Activated T-cell treated with anti-CD3 and anti-CD28 coated beads, Interleukin-2, amount 50 U/mL, for 24 hours (primary cell): ENCODE measurements at regions not wholly inside any gene's neighbourhood (a gene's known extent, or its start where the extent isn't known, plus 50 kb on each side); places are given as distances from the start of the nearest gene placed in this dataset.

Experiments
- DNase-seq: peaks from one replicate; pipeline ENCODE4 v3.0.0-alpha.2; 2020
- H3K27ac Mint-ChIP-seq: 2 replicates; pipeline ENCODE4 v1.8.0; 2020; ENCODE audit warnings: mild to moderate bottlenecking, mixed read lengths
- H3K27me3 Mint-ChIP-seq: 2 replicates; pipeline ENCODE4 v1.8.0; 2020; ENCODE audit warnings: mixed read lengths
- H3K36me3 Mint-ChIP-seq: 2 replicates; pipeline ENCODE4 v1.8.0; 2020; ENCODE audit warnings: low read depth, mixed read lengths
- H3K4me1 Mint-ChIP-seq: 2 replicates; pipeline ENCODE4 v1.8.0; 2020; ENCODE audit warnings: low read depth, mixed read lengths
- H3K4me3 Mint-ChIP-seq: 2 replicates; pipeline ENCODE4 v1.8.0; 2020; ENCODE audit warnings: mild to moderate bottlenecking, moderate library complexity, mixed read lengths
- H3K9me3 Mint-ChIP-seq: 2 replicates; pipeline ENCODE4 v1.8.0; 2020; ENCODE audit warnings: mixed read lengths

- Mint-ChIP-seq H3K9me3 (no peaks in the 10 kb centered on the region), H3K36me3 (no peaks in the 10 kb centered on the region), H3K27me3 (peaks cover 44% of the 10 kb centered on the region), H3K27ac (no peak overlapping the region), H3K4me3 (no peak overlapping the region), H3K4me1 (no peaks in the 10 kb centered on the region)
- no peak for DNase-seq
These were observed 199.3 kb upstream of the UMPS start for GRCh38 chr3:124530916-124531315.

- Mint-ChIP-seq H3K4me3 (no peak overlapping the region), H3K9me3 (no peaks in the 10 kb centered on the region), H3K4me1 (no peaks in the 10 kb centered on the region), H3K27ac (no peak overlapping the region), H3K27me3 (peaks cover 40% of the 10 kb centered on the region), H3K36me3 (no peaks in the 10 kb centered on the region)
- no peak for DNase-seq
These were observed 198.2 kb upstream of the UMPS start for GRCh38 chr3:124532071-124532470.

- no peak for DNase-seq
- Mint-ChIP-seq H3K36me3 (no peaks in the 10 kb centered on the region), H3K9me3 (no peaks in the 10 kb centered on the region), H3K4me3 (no peak overlapping the region), H3K27ac (no peak overlapping the region), H3K27me3 (peaks cover 26% of the 10 kb centered on the region), H3K4me1 (no peaks in the 10 kb centered on the region)
These were observed 194.9 kb upstream of the UMPS start for GRCh38 chr3:124535306-124535705.

- Mint-ChIP-seq H3K4me1 (no peaks in the 10 kb centered on the region), H3K36me3 (no peaks in the 10 kb centered on the region), H3K27ac (no peak overlapping the region), H3K27me3 (peaks cover 16% of the 10 kb centered on the region), H3K4me3 (no peak overlapping the region), H3K9me3 (no peaks in the 10 kb centered on the region)
- no peak for DNase-seq
These were observed 189.6 kb upstream of the UMPS start for GRCh38 chr3:124540550-124541211.

- H3K4me1 Mint-ChIP-seq = no peaks in the 10 kb centered on the region
- H3K4me3 Mint-ChIP-seq = no peak overlapping the region
- H3K27me3 Mint-ChIP-seq = peaks cover 22% of the 10 kb centered on the region
- H3K9me3 Mint-ChIP-seq = no peaks in the 10 kb centered on the region
- H3K36me3 Mint-ChIP-seq = no peaks in the 10 kb centered on the region
- DNase-seq = no peak
- H3K27ac Mint-ChIP-seq = no peak overlapping the region
These were observed 187.9 kb upstream of the UMPS start for GRCh38 chr3:124542214-124542869.

- H3K27me3 Mint-ChIP-seq = peaks cover 24% of the 10 kb centered on the region
- no peaks in the 10 kb centered on the region for H3K9me3 Mint-ChIP-seq
- no peak overlapping the region for H3K27ac Mint-ChIP-seq
- H3K36me3 Mint-ChIP-seq = no peaks in the 10 kb centered on the region
- no peaks in the 10 kb centered on the region for H3K4me1 Mint-ChIP-seq
- no peak for DNase-seq
- H3K4me3 Mint-ChIP-seq = no peak overlapping the region
These were observed 184.4 kb upstream of the UMPS start for GRCh38 chr3:124545891-124546290.

GRCh38 chr3:124552224-124552623, 178.0 kb upstream of the UMPS start:
- Mint-ChIP-seq H3K9me3 (no peaks in the 10 kb centered on the region), H3K4me3 (no peak overlapping the region), H3K27me3 (peaks cover 54% of the 10 kb centered on the region)

GRCh38 chr3:124553178-124553577, 177.1 kb upstream of the UMPS start:
- DNase-seq = no peak
- H3K4me1 Mint-ChIP-seq = peaks cover 5% of the 10 kb centered on the region
- no peaks in the 10 kb centered on the region for H3K36me3 Mint-ChIP-seq
- no peak overlapping the region for H3K4me3 Mint-ChIP-seq
- no peaks in the 10 kb centered on the region for H3K9me3 Mint-ChIP-seq
- H3K27me3 Mint-ChIP-seq = peaks cover 63% of the 10 kb centered on the region
- H3K27ac Mint-ChIP-seq = no peak overlapping the region

More at GRCh38 chr3:124552224-124552623, 178.0 kb upstream of the UMPS start:
- no peaks in the 10 kb centered on the region for H3K36me3 Mint-ChIP-seq
- peaks cover 5% of the 10 kb centered on the region for H3K4me1 Mint-ChIP-seq
- H3K27ac Mint-ChIP-seq = no peak overlapping the region
- no peak for DNase-seq

- Mint-ChIP-seq H3K4me3 (no peak overlapping the region), H3K36me3 (no peaks in the 10 kb centered on the region), H3K4me1 (peaks cover 5% of the 10 kb centered on the region), H3K9me3 (no peaks in the 10 kb centered on the region), H3K27ac (no peak overlapping the region), H3K27me3 (peaks cover 69% of the 10 kb centered on the region)
- DNase-seq = no peak
These were observed 173.6 kb upstream of the UMPS start for GRCh38 chr3:124556636-124557035.

- no peaks in the 10 kb centered on the region for H3K36me3 Mint-ChIP-seq
- H3K27me3 Mint-ChIP-seq = peaks cover 59% of the 10 kb centered on the region
- no peak for DNase-seq
- peaks cover 5% of the 10 kb centered on the region for H3K4me1 Mint-ChIP-seq
- no peak overlapping the region for H3K4me3 Mint-ChIP-seq
- no peaks in the 10 kb centered on the region for H3K9me3 Mint-ChIP-seq
- H3K27ac Mint-ChIP-seq = no peak overlapping the region
These were observed 172.6 kb upstream of the UMPS start for GRCh38 chr3:124557433-124558232.

- Mint-ChIP-seq H3K27me3 (peaks cover 54% of the 10 kb centered on the region), H3K9me3 (no peaks in the 10 kb centered on the region), H3K36me3 (no peaks in the 10 kb centered on the region), H3K4me3 (no peak overlapping the region), H3K27ac (no peak overlapping the region), H3K4me1 (no peaks in the 10 kb centered on the region)
- DNase-seq = no peak
These were observed 171.0 kb upstream of the UMPS start for GRCh38 chr3:124558991-124559845.

GRCh38 chr3:124559846-124560574, 170.2 kb upstream of the UMPS start:
- Mint-ChIP-seq H3K4me3 (no peak overlapping the region), H3K4me1 (no peaks in the 10 kb centered on the region), H3K27ac (no peak overlapping the region), H3K36me3 (no peaks in the 10 kb centered on the region), H3K9me3 (no peaks in the 10 kb centered on the region), H3K27me3 (peaks cover 46% of the 10 kb centered on the region)
- peak; percentile 58 for DNase-seq

GRCh38 chr3:124560666-124561215, 169.5 kb upstream of the UMPS start:
- no peak overlapping the region for H3K27ac Mint-ChIP-seq
- no peak overlapping the region for H3K4me3 Mint-ChIP-seq
- no peak for DNase-seq
- H3K36me3 Mint-ChIP-seq = no peaks in the 10 kb centered on the region
- no peaks in the 10 kb centered on the region for H3K9me3 Mint-ChIP-seq
- no peaks in the 10 kb centered on the region for H3K4me1 Mint-ChIP-seq
- H3K27me3 Mint-ChIP-seq = peaks cover 43% of the 10 kb centered on the region
